H1 (cell line): ENCODE measurements at regions not wholly inside any gene's neighbourhood (a gene's known extent, or its start where the extent isn't known, plus 50 kb on each side); places are given as distances from the start of the nearest gene placed in this dataset.

ENCODE experiments used
- CTCF ChIA-PET: fragments of 300-600 bp; sonication (Branson Sonifier 250); formaldehyde crosslinking; loops from one replicate; lab custom pipeline; 2021; ENCODE audit not compliant: partially characterized antibody; lab: Charles Lee
- POLR2A ChIA-PET: fragments of 300-600 bp; sonication (Branson Sonifier 250); formaldehyde crosslinking; loops from one replicate; lab custom pipeline; 2021; ENCODE audit warnings: inconsistent platforms; ENCODE audit not compliant: partially characterized antibody; lab: Charles Lee
- DNase-seq, 2 experiments: peaks; one replicate each; pipeline versions ENCODE4 v3.0.0 to v3.0.0-alpha.2; 2010 to 2022; ENCODE audit warnings: low spot score in 2 of 2, low read depth in 1 of 2, mixed read lengths in 1 of 2
- FAIRE-seq: peaks from 2 replicates; lab custom pipeline; 2011; peaks lifted over from hg19 to GRCh38; lab: Jason Lieb, UNC
- H2AFZ ChIP-seq: 2 replicates; pipeline ENCODE4 v1.8.1; 2012; ENCODE audit warnings: low read length, inconsistent platforms
- H2AK5ac ChIP-seq: 2 replicates; pipeline ENCODE4 v1.6.1; 2013; ENCODE audit warnings: low read depth, low read length
- H2BK120ac ChIP-seq: replicated peaks from 2 replicates; pipeline ENCODE3; 2013; ENCODE audit warnings: low read depth, low read length, inconsistent platforms
- H2BK12ac ChIP-seq: 2 replicates; pipeline ENCODE4 v1.6.1; 2013; ENCODE audit warnings: low read depth, low read length
- H2BK15ac ChIP-seq: 2 replicates; pipeline ENCODE4 v1.6.1; 2013; ENCODE audit warnings: low read length
- H2BK20ac ChIP-seq: 2 replicates; pipeline ENCODE4 v1.6.1; 2013; ENCODE audit warnings: low read length
- H2BK5ac ChIP-seq: 2 replicates; pipeline ENCODE4 v1.6.1; 2013; ENCODE audit warnings: low read depth, low read length
- H3K14ac ChIP-seq: 2 replicates; pipeline ENCODE4 v1.6.1; 2013; ENCODE audit warnings: inconsistent platforms; ENCODE audit not compliant: insufficient read length
- H3K18ac ChIP-seq: 2 replicates; pipeline ENCODE4 v1.6.1; 2013; ENCODE audit warnings: low read length; ENCODE audit errors: extremely low read depth
- H3K23ac ChIP-seq: 2 replicates; pipeline ENCODE4 v1.6.1; 2013; ENCODE audit warnings: inconsistent platforms; ENCODE audit not compliant: insufficient read length
- H3K23me2 ChIP-seq: 2 replicates; pipeline ENCODE4 v1.6.1; 2013; ENCODE audit warnings: low read depth, low read length
- H3K27ac ChIP-seq: 2 replicates; pipeline ENCODE4 v1.6.1; 2011; ENCODE audit warnings: low read depth, low read length, inconsistent platforms
- H3K27me3 ChIP-seq, 4 experiments: replicated peaks in 1 of 4; 1 replicate in 1 of 4; 2 replicates in 3 of 4; pipeline versions ENCODE4 v1.6.1 to v1.8.1; 2011 to 2013; ENCODE audit warnings: low read length in 3 of 4, mild to moderate bottlenecking in 3 of 4, inconsistent platforms in 2 of 4, mixed read lengths in 2 of 4, moderate library complexity in 1 of 4; ENCODE audit not compliant: control insufficient read depth in 3 of 4, insufficient read depth in 3 of 4; ENCODE audit errors: extremely low read depth in 1 of 4
- H3K36me3 ChIP-seq, 4 experiments: 2 replicates each; pipeline versions ENCODE4 v1.6.1 to v1.8.1; 2011 to 2013; ENCODE audit warnings: mild to moderate bottlenecking in 4 of 4, low read length in 3 of 4, moderate library complexity in 2 of 4, control low read depth in 1 of 4, inconsistent platforms in 1 of 4; ENCODE audit not compliant: insufficient read depth in 4 of 4, control insufficient read depth in 2 of 4
- H3K4ac ChIP-seq: replicated peaks from 2 replicates; pipeline ENCODE3; 2013; ENCODE audit warnings: low read length, low read depth, mixed read lengths, inconsistent platforms; ENCODE audit not compliant: insufficient read length
- H3K4me1 ChIP-seq, 4 experiments: replicated peaks in 1 of 4; 1 replicate in 1 of 4; 2 replicates in 3 of 4; pipeline versions ENCODE4 v1.6.1 to v1.8.1; 2011 to 2013; ENCODE audit warnings: low read length in 3 of 4, inconsistent platforms in 2 of 4, mixed read lengths in 1 of 4; ENCODE audit not compliant: insufficient read depth in 4 of 4, control insufficient read depth in 3 of 4
- H3K4me2 ChIP-seq, 2 experiments: 2 replicates each; pipeline versions ENCODE4 v1.6.1 to v1.8.1; 2011 to 2013; ENCODE audit warnings: low read depth in 2 of 2, low read length in 2 of 2, control low read depth in 1 of 2, inconsistent platforms in 1 of 2, mild to moderate bottlenecking in 1 of 2; ENCODE audit not compliant: insufficient read depth in 1 of 2
- H3K4me3 ChIP-seq, 4 experiments: fragments of 200-600, 300-600 bp in 1 of 4; sonication (generic), shearing (Covaris generic), sonication (Bioruptor Twin) in 1 of 4; 2 replicates each; pipeline versions ENCODE4 v1.5.1 to v1.8.1; 2011 to 2016; ENCODE audit warnings: low read length in 4 of 4, low read depth in 3 of 4, control low read depth in 2 of 4, inconsistent platforms in 2 of 4, mild to moderate bottlenecking in 2 of 4, mixed read lengths in 1 of 4, moderate library complexity in 1 of 4; ENCODE audit not compliant: insufficient read depth in 2 of 4; ENCODE audit errors: extremely low read depth in 1 of 4
- H3K56ac ChIP-seq: replicated peaks from 2 replicates; pipeline ENCODE3; 2013; ENCODE audit warnings: low read depth, mild to moderate bottlenecking, mixed read lengths, low read length, inconsistent platforms; ENCODE audit not compliant: insufficient read length
- H3K79me1 ChIP-seq: 2 replicates; pipeline ENCODE4 v1.6.1; 2013; ENCODE audit warnings: low read depth, low read length, control low read depth
- H3K79me2 ChIP-seq, 2 experiments: 2 replicates each; pipeline versions ENCODE4 v1.6.1 to v1.8.1; 2012 to 2013; ENCODE audit warnings: low read length in 2 of 2, mild to moderate bottlenecking in 2 of 2, inconsistent platforms in 1 of 2; ENCODE audit not compliant: insufficient read depth in 2 of 2, control insufficient read depth in 1 of 2
- H3K9ac ChIP-seq, 4 experiments: replicated peaks in 1 of 4; 1 replicate in 1 of 4; 2 replicates in 3 of 4; pipeline versions ENCODE4 v1.6.1 to v1.8.1; 2011 to 2013; ENCODE audit warnings: low read depth in 3 of 4, low read length in 3 of 4, control low read depth in 2 of 4, mild to moderate bottlenecking in 2 of 4, moderate library complexity in 2 of 4, inconsistent platforms in 1 of 4; ENCODE audit errors: extremely low read depth in 1 of 4
- H3K9me3 ChIP-seq, 2 experiments: 2 replicates each; pipeline versions ENCODE4 v1.6.1 to v1.8.1; 2012 to 2013; ENCODE audit warnings: mild to moderate bottlenecking in 2 of 2, moderate library complexity in 2 of 2, control low read depth in 1 of 2, inconsistent platforms in 1 of 2, low read depth in 1 of 2, low read length in 1 of 2, mixed read lengths in 1 of 2; ENCODE audit not compliant: insufficient read depth in 2 of 2
- H4K20me1 ChIP-seq, 2 experiments: replicated peaks in 1 of 2; 2 replicates each; pipeline versions ENCODE3 to v1.8.1; 2011 to 2013; ENCODE audit warnings: inconsistent platforms in 2 of 2, low read length in 2 of 2, mild to moderate bottlenecking in 1 of 2; ENCODE audit not compliant: insufficient read depth in 2 of 2, control insufficient read depth in 1 of 2
- H4K5ac ChIP-seq: 2 replicates; pipeline ENCODE4 v1.6.1; 2013; ENCODE audit warnings: low read length, low read depth, mixed read lengths, inconsistent platforms; ENCODE audit not compliant: insufficient read length
- H4K8ac ChIP-seq: 2 replicates; pipeline ENCODE4 v1.8.0; 2013; ENCODE audit warnings: mild to moderate bottlenecking, moderate library complexity, low read length, inconsistent platforms; ENCODE audit not compliant: insufficient read depth; ENCODE audit errors: extremely low read depth
- H4K91ac ChIP-seq: replicated peaks from 2 replicates; pipeline ENCODE3; 2013; ENCODE audit warnings: low read length, mixed read lengths, inconsistent platforms; ENCODE audit not compliant: insufficient read length
- CEBPB ChIP-seq: IDR thresholded peaks from 2 replicates; pipeline ENCODE4 v1.6.1; 2012; ENCODE audit warnings: low read depth, low read length
- CREB1 ChIP-seq: IDR thresholded peaks from 2 replicates; pipeline ENCODE4 v1.6.1; 2012; ENCODE audit warnings: inconsistent platforms
- GTF2F1 ChIP-seq: IDR thresholded peaks from 2 replicates; pipeline ENCODE4 v1.6.1; 2012; ENCODE audit warnings: low read depth, low read length, improper control_type of control experiment, borderline replicate concordance
- HDAC2 ChIP-seq, 2 experiments: fragments of 300-600 bp in 1 of 2; sonication (generic) in 1 of 2; IDR thresholded peaks; 2 replicates each; pipeline ENCODE4 v1.6.1; 2011 to 2012; ENCODE audit warnings: low read depth in 2 of 2, low read length in 2 of 2, mild to moderate bottlenecking in 2 of 2, moderate library complexity in 2 of 2, borderline replicate concordance in 1 of 2, inconsistent platforms in 1 of 2
- HDAC6 ChIP-seq: IDR thresholded peaks from one replicate; pipeline ENCODE4 v1.7.1; 2012; ENCODE audit warnings: low read depth, mild to moderate bottlenecking, inconsistent platforms, low read length, moderate library complexity
- NANOG ChIP-seq: IDR thresholded peaks from 2 replicates; pipeline ENCODE4 v1.6.1; 2011; ENCODE audit warnings: low read length, low read depth, mild to moderate bottlenecking, inconsistent platforms; ENCODE audit not compliant: insufficient read depth, poor library complexity, severe bottlenecking
- PHF8 ChIP-seq: fragments of 200-600 bp; sonication (generic); conservative IDR thresholded peaks from 2 replicates; pipeline ENCODE4 v1.7.1; 2012; ENCODE audit warnings: low read depth, mild to moderate bottlenecking, inconsistent platforms, low read length, moderate library complexity
- SRF ChIP-seq: IDR thresholded peaks from 2 replicates; pipeline ENCODE4 v1.6.1; 2011; ENCODE audit warnings: mild to moderate bottlenecking, low read depth, low read length, moderate library complexity

- Histone ChIP-seq H2BK5ac (no peak overlapping the region), H3K27me3 (no peaks in the 10 kb centered on the region), H3K23me2 (no peaks in the 10 kb centered on the region), H4K5ac (no peak overlapping the region), H4K91ac (no peak overlapping the region), H2BK12ac (no peak overlapping the region), H3K4me1 (peaks cover 0 to 3% (median 3%) of the 10 kb centered on the region in 4 experiments; a peak in 3 of 7 replicates), H3K79me1 (no peaks in the 10 kb centered on the region), H2BK20ac (no peak overlapping the region), H3K4me3 (no peak overlapping the region), H2BK120ac (no peak overlapping the region), H3K36me3 (no peaks in the 10 kb centered on the region), H2BK15ac (no peak overlapping the region), H2AK5ac (no peak overlapping the region), H3K14ac (no peak overlapping the region), H3K79me2 (no peaks in the 10 kb centered on the region), H3K4me2 (no peak overlapping the region), H3K9ac (no peak overlapping the region), H3K18ac (no peak overlapping the region), H4K8ac (no peak overlapping the region), H3K9me3 (no peaks in the 10 kb centered on the region), H4K20me1 (no peaks in the 10 kb centered on the region), H3K23ac (no peak overlapping the region), H3K4ac (no peak overlapping the region), H2AFZ (no peak overlapping the region), H3K56ac (no peak overlapping the region), H3K27ac (no peak overlapping the region)
- no peak for FAIRE-seq
- DNase-seq: no peak
- POLR2A ChIA-PET: interaction anchor here (0.6 kb wide), 1 partner anchor 14 kb away, joined by 3 read pairs; no protein-coding TSS in a partner anchor
- CTCF ChIA-PET: interaction anchor here (1.2 kb wide), 1 partner anchor 32 kb away, joined by 4 read pairs; no protein-coding TSS in a partner anchor
- TF ChIP-seq HDAC6 (no peak), PHF8 (no peak), CEBPB (no peak), GTF2F1 (no peak), SRF (no peak), HDAC2 (IDR thresholded peaks at IDR 0.05; ENCODE audit: borderline replicate concordance in 1 of 2, low read depth in 2 of 2, low read length in 2 of 2) (no peak), NANOG (no peak), CREB1 (no peak)
Observed at GRCh38 chr18:4839639-4840038, 357.4 kb downstream of the AKAIN1 start.
